ENCODE measurements at regions not wholly inside any gene's neighbourhood (a gene's known extent, or its start where the extent isn't known, plus 50 kb on each side); places are given as distances from the start of the nearest gene placed in this dataset.

- Histone ChIP-seq H4K20me1 (replicated peaks; ENCODE audit: control insufficient read depth, extremely low read depth, insufficient read depth, low read length) (no peaks in the 10 kb centered on the region), H3K9ac (replicated peaks; ENCODE audit: extremely low read depth, insufficient read depth, low read length) (no peak overlapping the region), H3K4me1 (ENCODE audit: control insufficient read depth, extremely low read depth, insufficient read depth, low read length) (no peaks in the 10 kb centered on the region), H3K9me3 (replicated peaks; ENCODE audit: control insufficient read depth, insufficient read depth, low read length) (peaks cover 2% of the 10 kb centered on the region), H3K4me2 (ENCODE audit: insufficient read depth, low read length) (no peak overlapping the region), H2AFZ (ENCODE audit: low read depth, low read length) (no peak overlapping the region), H3K36me3 (ENCODE audit: control insufficient read depth in 2 of 2, extremely low read depth in 1 of 2, insufficient read depth in 2 of 2, low read length in 2 of 2) (no peaks in the 10 kb centered on the region), H3K4me3 (replicated peaks in 1 of 3; ENCODE audit: insufficient read depth in 1 of 3, low read depth in 1 of 3, low read length in 3 of 3) (no peak overlapping the region), H3K27me3 (ENCODE audit: control insufficient read depth in 2 of 2, insufficient read depth in 2 of 2, low read length in 2 of 2) (no peaks in the 10 kb centered on the region), H3K79me2 (ENCODE audit: control insufficient read depth, insufficient read depth, low read length) (no peaks in the 10 kb centered on the region), H3K9me1 (replicated peaks; ENCODE audit: control insufficient read depth, extremely low read depth, insufficient read depth, low read length) (no peaks in the 10 kb centered on the region), H3K27ac (ENCODE audit: insufficient read depth, low read depth, low read length) (no peak overlapping the region)
- ChIA-PET CTCF (no interaction called here), POLR2A (no interaction called here)
- DNase-seq (ENCODE audit: low read depth, low spot score) (no peak), FAIRE-seq (no peak)
- no TSS peak for BruUV-seq (replicated peaks)
- dilution Hi-C loops (cut with MboI; ENCODE audit: extremely low pct_ligation_motif_present, low sequenced_read_pairs) (no loop called here), intact Hi-C loops (cut with micrococcal nuclease) (no loop called here)
- TF ChIP-seq POLR2AphosphoS5 (IDR thresholded peaks at IDR 0.05; ENCODE audit: insufficient read depth, low read depth, low read length) (no peak), MAX (IDR thresholded peaks at IDR 0.05; ENCODE audit: insufficient read depth, insufficient read length) (no peak), EZH2 (IDR thresholded peaks at IDR 0.05; ENCODE audit: borderline replicate concordance, low read depth, low read length, severe bottlenecking) (no peak), POLR2A (IDR thresholded peaks at IDR 0.05; ENCODE audit: low read depth, low read length) (no peak), CTCF (IDR thresholded peaks at IDR 0.05; ENCODE audit: extremely low read depth in 1 of 2, insufficient read depth in 1 of 2, low read depth in 1 of 2, low read length in 2 of 2) (no peak), JUN (IDR thresholded peaks at IDR 0.05; ENCODE audit: borderline replicate concordance, insufficient read depth, insufficient read length, low read depth) (no peak), GATA2 (IDR thresholded peaks at IDR 0.05; ENCODE audit: insufficient read depth, insufficient read length, low read depth, low read length) (no peak), MYC (IDR thresholded peaks at IDR 0.05; ENCODE audit: low read depth, low read length) (no peak), FOS (IDR thresholded peaks at IDR 0.05; ENCODE audit: borderline replicate concordance, insufficient read depth, low read length) (no peak)
These were observed 1176.7 kb upstream of the CDH9 start for GRCh38 chr5:28215091-28215490.

Measured in endothelial cell of umbilical vein (primary cell).